GM19328 (cell line): ENCODE measurements at regions not wholly inside any gene's neighbourhood (a gene's known extent, or its start where the extent isn't known, plus 50 kb on each side); places are given as distances from the start of the nearest gene placed in this dataset.
A peak's percentile ranks its signal among the peaks of the same experiment; 100 is the strongest.
"Not testable (repeated sequence)": the region's sequence is repeated elsewhere in the genome, so short reads cannot be mapped to it uniquely, and the experiment has no call there.

ENCODE experiments used
- ATAC-seq: cut with Tn5 transposase; IDR thresholded peaks from one replicate; pipeline ENCODE4 v1.9.1; 2021; ENCODE audit warnings: mild to moderate bottlenecking, moderate library complexity; ENCODE audit not compliant: unreplicated experiment

DNA sequence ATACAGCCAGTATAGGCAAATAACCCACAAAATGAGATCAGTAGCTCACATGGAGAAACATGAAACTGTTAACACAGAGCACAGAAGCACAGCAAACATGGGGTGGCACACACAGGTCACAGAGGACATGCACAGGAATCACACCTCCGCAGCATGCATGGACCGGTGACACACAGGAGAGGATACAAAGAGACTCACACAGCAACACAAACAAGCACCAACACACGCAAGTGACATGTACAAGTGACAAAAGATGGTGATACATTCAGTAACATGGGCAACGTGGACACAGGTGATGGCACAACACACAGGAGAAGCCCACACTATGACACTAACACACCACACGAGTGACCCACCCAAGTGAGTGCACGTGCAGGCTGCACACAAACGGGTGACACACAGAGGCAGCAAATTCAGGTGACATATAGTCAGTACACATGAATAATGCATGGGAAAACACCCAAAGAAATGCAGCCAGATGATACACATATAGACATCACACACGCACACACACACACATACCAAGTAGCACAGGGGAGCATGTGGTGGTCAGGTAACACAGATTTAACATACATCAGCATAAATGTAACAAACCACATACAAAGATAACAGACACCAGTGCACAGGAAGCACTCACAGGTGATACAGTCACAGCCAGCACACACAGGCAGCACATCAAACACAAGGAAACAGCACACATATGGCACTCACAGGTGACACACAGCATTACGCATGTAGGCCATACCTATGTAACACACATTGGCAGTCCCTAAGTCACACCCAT lies 216.0 kb upstream of the SFSWAP start:
- no peak for ATAC-seq

DNA sequence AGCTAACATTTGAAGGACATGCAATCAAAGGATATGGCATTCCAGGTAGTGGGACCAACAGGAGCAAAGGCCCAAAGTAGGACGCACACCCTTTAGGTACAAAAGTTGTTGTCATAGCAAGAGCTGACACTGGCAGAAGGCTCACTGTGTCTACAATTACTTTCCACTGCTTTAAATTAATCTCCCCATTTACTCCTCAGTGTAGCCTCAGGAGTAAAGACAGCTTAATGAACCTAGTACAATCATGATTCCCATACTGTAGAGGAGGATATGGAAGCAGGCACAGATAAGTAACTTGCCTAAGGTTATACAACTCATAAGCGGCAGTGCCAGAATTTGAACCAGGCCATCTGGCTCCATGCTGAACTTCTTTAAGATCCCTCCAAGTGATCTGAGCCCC lies 212.9 kb upstream of the SFSWAP start:
- ATAC-seq = no peak

DNA sequence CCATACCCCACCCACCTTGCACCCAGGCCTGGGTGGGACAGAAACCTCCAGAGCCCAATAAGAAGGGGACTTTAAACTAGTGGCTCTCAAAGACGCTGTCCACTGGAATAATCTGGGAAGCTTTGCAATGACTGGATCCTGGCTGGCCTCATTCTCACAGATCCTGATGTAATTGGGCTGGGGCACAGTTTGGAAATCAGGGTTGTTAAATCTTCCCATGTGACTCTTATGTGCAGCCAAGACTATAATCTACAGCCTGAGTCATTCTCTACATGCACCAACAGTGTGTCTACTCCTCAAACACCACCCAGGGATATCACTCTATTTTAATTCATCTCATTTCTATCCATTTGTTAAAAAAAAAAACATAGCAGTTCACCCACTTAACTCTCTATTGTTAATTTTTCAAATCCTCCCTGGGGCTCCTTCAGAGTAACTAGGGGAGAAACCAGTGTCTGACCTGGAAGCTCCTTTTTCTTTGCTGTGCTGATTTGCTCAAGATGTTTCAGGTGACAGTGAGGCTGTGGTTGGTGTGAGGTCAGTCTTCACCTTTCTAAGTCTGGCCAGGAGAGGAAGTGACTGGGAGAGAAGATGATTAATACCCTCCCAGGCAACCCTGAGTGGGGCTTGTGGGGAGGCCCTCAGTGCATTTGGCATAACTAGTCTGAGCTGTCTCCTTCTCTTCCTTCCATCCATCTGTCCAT lies 211.6 kb upstream of the SFSWAP start:
- ATAC-seq = peak; percentile 60

DNA sequence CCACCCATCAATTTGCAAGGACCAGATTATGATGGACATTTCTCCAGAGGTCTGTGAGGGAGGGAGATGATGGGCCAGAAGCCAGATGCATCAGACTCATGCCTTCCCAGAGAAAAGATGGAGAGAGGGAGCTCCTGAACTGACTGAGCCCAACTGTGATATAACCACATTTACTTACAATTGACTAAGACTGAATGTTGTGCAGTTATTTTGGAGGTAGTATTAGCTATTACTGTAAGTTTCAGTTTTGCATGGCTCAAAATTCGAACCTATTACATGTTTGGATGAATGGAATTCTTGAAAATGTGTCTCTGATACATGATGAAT lies 211.1 kb upstream of the SFSWAP start:
- peak; percentile 11 for ATAC-seq

DNA sequence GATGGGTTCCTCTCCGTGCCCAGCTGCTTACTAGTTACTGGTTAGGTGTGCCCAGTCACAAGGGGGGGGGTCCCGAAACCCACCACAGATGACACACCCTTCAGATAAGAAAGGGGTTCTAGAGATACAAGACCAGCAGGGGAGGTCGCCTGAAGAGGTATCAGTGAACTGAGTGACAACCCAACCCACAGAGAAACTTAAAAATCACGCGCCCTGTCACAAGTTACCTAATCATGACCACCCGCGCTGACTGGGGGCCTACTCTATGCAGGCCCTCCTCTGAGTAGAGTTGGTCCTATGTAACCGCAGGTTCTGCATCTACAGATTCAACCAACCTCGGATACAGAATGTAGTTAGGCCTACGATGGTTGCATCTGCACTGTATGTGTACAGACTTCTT lies 210.3 kb upstream of the SFSWAP start:
- no peak for ATAC-seq

DNA sequence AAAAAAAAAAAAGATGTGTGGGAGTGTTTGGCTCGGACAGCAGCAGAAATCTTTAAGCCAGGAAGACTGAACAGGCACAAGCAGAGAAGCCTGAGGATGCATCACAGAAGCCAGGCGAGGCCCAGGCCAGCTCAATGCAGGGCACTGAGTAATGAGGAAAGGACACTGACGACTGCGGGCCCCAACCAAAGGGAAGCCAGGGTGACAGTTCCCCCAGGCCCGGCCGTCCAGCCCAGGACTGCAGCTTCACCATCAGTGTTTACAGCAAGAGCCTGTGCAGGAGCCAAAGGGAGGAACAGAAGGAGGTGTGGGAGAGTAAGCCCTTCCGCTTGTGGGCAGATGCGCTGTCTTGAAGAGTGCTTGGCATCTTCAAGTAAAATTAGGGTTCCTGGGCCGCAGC lies 205.3 kb upstream of the SFSWAP start:
- no peak for ATAC-seq

DNA sequence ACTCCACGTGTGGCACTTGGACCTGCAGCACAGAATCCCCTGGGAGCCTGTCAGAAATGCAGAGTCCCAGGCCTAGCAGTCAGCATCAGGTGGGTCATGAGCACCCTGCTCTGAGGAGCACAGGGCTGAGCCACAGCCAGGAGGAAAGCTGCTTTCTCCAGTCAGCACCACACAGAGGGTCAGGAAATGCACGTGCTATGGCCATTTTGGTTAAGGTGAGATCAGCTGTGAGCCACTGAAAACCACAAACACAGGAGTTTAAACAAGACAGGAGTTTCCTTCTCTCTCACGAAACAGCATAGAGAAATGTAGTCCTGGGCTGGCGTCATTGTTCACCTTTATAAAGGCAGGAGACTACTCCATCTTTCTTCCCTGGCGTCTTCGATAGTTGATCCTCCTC lies 204.5 kb upstream of the SFSWAP start:
- no peak for ATAC-seq

DNA sequence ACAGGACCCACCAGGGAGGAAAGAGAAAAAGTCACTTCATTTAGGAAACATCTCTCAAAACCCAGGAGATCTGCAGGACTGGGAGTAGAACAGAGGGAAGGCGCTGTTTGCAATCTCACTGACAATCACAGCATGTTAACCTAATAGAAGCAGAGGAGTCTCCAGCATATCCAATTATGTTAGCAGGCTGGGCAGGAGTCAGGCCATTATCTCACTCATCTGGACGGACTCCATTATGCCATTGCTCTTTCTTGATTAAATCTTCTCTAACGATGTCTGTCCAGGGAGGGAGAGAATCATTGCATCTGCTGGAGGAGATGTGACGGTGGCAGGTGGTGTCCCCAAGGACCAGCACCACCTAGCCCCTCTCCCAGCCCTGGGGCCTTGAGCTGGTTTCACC lies 203.8 kb upstream of the SFSWAP start:
- no peak for ATAC-seq

DNA sequence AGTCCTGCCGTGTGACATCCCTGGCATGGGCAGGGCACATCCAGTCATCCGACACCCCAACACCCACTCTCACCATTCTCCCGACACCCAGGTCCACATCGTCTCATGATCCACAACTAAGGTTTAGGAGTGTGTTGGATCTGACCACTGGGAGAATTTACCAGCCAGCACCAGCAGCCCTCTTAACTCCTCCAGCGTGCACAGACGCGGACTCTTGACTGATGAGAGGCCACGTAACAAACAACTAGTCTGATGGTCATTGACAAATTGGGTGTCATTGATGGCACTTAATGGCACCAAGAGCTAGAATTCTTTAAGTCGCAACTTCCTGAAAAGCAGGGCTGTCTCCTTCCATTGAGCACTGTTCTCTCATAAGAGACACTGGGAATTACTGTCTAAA lies 203.0 kb upstream of the SFSWAP start:
- ATAC-seq = no peak

DNA sequence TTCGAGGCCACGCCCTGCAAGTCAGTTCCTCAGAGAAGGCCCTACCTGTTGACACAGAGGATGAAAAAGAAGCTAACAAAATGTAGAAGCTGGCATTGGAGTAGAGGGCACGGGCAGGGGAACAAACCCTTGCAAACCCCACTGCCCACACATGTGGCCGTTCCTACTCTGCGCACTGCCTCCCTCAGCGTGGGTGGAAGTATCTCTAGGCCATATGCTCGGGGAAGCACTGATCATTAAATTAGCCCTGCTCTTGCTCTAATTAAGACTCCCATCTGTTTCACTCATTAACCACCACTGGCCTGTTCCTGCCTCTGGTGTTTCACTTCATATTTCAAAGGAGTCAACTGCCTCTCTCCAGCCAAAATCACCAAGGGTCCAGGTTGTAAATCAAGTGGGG lies 201.2 kb upstream of the SFSWAP start:
- no peak for ATAC-seq

DNA sequence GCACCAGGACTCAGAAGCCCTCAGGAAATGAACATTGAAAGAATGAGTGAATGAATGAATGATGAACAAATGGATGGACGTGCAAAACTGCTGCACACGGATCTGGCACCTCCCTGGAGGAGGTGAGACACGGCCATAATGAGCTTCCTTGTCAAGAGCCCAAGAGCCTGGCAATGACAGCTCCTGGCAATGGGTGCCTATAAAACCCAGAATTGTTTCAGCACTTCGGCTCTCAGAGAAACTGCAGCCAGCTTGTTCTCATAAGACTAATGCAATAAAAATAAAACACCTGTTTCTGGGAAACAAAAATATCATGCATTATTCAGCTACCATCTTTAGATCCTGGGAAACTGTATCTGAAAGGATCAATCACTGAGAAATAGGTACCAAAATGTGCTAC lies 200.5 kb upstream of the SFSWAP start:
- no peak for ATAC-seq

DNA sequence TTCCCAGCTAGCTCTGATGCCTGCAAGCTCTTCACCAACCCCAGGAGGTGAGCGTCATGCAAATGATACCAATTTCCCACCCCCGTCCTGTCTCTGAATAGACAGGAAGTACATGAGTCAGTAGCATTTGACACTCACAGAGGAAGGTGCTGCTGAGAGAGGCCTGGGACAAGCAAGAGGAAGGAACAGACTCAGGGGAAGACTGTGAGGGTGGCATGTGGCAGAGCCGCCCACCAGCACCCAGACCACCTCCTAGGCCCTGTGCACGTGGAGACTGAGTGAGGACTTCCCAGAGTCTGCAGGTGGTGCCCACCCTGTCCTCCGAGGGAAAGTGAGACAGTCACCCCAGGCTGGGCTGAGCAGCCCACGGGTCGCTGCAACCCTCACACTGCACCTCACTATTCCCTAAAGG lies 199.5 kb upstream of the SFSWAP start:
- ATAC-seq = peak; percentile 98

DNA sequence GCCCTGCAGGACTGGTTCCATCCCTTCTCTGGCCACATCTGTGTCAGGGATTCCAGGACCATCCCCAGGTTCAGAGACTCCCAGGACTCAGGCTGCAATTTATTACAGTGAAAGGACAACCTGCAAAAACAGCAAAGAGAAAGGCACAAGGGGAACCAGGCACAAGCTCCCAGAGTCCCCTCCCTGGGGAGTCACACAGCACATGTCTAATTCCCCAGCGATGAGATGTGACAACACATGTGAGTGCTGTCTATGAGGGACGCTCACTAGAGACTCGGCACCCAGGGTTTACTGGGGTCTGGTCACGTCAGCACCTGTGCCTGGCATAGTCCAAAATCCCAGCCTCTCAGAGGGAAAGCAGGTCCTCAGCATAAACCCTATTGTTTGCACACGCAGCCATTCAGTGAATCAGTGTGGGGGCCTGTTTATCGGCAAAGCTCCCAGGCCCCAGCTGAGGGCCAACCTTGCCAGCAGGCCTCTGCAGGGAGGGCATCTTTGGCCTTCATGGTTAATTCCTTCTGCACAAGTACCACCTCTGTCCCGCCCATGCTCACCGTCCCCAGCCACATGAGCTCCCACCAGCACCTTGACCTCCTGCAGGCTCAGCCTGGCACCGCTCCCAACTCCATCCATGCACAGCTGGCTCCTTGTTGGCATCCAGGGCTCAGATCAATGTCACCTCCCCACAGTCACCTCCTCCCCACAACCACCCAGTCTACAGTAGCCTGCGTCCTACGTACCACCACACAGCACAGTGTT lies 198.9 kb upstream of the SFSWAP start:
- no peak for ATAC-seq

DNA sequence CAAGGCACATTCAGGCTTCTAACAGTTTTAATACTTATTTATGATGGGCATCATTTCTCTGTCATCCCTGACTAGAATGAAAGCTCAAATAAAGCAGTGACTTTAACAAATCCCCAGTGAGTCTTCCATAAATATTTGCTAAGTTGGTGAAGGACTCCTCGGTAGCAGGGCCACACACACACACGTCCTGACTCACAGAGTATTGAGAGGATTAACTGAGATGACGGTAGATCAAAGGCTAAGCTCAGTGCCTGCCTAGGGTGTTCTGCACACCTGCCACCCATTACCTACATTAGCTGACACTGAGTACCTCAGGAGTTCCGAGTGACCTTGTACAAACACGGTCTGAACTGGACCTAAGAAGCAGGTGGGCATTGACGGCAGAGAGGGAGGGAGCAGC lies 197.3 kb upstream of the SFSWAP start:
- ATAC-seq = no peak

DNA sequence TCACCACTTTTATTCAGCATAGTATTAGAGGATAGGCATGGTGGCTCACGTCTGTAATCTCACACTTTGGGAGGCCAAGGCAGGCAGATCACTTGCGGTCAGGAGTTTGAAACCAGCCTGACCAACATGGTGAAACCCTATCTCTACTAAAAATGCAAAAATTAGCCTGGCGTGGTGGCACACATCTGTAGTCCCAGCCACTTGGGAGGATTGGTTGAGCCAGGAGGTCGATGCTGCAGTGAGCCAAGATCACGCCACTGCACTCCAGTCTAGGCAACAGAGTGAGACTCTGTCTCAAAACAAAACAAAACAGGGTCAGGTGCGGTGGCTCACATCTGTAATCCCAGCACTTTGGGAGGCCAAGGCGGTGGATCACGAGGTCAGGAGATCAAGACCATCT lies 190.3 kb upstream of the SFSWAP start:
- ATAC-seq = not testable (repeated sequence)

DNA sequence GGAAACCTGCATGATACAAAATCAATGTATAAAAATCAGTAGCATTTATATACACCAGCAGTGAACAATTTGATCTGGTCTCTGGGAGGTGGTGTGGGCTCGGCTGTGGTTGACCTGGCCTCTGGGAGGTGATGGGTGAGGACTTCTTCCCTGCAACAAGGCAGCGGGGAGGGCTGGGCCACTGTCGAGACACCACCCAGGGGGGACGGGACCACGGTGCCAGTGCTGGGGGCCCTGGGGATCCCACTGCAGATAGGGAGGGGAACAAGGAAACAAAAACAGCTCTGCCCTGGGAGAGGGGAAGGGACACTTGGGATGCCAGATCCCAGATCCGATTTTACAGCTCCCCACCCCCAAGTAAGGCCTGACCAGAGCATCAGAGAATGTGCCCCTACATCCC lies 189.6 kb upstream of the SFSWAP start:
- no peak for ATAC-seq

DNA sequence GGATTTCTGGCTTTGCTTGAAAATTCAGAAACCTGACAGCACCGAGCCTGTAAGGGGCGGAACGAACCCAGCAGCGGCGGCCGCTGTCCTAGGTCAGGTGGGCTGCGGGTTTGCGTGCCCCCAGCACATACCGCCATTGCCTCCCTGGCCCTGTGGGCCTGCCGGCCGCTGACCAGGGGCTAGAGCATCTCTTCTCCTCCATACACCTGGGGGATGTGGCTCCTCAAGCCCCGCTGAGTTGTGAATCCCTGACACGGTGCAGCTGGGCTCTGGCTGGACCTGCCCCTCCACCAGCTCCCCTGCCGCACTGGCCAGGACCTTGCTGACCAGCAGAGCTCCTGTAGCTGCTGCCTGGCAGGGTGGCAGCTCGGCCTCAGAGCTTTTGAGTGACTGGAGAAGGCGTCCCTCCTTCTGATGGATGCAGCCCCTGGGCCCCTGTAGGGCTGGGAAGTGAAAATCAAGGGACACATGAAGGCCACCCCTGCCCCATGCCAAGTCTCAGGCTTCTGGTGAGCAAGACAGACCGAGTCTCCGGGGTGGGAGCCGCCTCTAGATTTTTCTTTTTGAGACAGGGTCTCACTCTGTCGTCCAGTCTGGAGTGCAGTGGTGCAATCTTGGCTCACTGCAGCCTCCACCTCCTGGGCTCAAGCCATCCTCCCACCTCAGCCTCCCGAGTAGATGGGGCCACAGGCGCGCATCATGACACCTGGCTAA lies 184.9 kb upstream of the SFSWAP start:
- ATAC-seq = no peak

DNA sequence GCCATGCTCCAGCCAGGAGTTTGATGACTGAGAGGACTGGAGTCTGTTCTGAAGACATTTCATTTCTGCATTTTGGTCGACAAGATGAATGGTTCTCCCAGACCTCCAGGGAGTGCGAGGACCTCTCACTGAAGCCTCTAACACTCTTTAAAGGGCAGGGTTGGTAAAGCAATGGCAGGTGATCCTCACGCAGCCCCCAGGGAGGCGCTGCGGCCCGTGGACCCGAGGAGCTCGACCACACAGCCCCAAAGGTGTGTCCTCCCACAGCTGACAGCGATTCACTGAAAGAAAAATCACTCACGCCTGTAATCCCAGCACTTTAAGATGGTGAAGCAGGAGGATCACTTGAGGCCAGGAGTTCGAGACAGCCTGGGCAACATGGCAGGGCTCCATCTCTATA lies 183.8 kb upstream of the SFSWAP start:
- ATAC-seq = no peak

DNA sequence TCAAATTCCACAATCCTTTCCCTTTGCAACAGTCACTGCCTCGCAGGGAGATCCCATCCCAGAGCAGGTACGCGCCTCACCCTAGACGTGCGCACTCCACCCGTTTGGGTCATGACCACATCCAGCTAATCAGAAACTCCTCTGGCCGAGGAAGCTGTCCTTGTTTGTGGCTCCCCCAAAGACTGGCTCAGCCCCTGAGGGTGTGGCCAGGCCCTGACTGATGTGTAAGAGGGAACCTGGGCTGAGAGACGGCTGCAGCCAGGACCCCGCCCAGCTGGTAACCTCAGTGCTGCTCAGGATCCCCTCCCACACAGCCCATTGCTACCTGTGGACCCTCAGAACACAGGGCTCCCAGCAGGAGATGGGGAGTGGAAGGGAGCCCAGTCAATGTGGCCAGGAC lies 183.2 kb upstream of the SFSWAP start:
- ATAC-seq = no peak

DNA sequence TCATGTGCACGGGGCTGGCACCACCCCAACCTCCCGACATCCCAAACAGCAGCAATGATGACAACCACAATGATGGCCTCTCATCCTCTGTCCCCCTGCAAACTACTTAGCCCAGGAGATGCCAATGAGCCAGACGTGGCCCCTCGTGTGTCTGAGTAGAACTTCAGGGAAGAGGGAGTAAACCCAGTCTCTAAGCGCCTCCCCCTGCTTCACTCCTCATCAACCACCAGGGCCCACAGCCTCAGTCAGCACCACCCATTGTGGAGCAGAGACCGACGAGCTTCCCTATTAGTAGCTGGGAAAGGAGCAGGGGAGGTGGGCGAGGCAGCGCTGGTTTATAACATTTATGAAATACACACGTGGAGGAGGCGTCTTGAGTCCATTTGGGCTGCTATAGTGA lies 182.7 kb upstream of the SFSWAP start:
- no peak for ATAC-seq

DNA sequence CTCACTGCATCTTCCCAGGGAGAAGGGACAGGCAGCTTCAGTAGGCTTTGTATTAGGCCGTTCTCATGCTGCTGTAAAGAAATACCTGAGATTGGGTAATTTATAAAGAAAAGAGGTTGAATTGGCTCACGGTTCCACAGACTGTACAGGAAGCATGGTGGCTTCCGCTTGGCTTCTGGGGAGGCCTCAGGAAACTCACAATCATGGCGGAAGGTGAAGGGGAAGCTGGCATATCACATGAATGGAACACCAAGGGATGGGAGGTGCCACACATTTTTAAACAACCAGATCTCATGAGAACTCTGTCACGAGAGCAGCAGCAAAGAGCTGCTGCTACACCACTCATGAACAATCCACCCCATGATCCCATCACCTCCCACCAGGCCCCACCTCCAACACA lies 182.2 kb upstream of the SFSWAP start:
- ATAC-seq = no peak
